HG03175 (cell line): ENCODE measurements at regions not wholly inside any gene's neighbourhood (a gene's known extent, or its start where the extent isn't known, plus 50 kb on each side); places are given as distances from the start of the nearest gene placed in this dataset.
A peak's percentile ranks its signal among the peaks of the same experiment; 100 is the strongest.
"Not testable (repeated sequence)": the region's sequence is repeated elsewhere in the genome, so short reads cannot be mapped to it uniquely, and the experiment has no call there.

Experiments used
- ATAC-seq: cut with Tn5 transposase; IDR thresholded peaks from one replicate; pipeline ENCODE4 v1.9.1; 2021; ENCODE audit warnings: mild to moderate bottlenecking, moderate library complexity; ENCODE audit not compliant: unreplicated experiment

DNA sequence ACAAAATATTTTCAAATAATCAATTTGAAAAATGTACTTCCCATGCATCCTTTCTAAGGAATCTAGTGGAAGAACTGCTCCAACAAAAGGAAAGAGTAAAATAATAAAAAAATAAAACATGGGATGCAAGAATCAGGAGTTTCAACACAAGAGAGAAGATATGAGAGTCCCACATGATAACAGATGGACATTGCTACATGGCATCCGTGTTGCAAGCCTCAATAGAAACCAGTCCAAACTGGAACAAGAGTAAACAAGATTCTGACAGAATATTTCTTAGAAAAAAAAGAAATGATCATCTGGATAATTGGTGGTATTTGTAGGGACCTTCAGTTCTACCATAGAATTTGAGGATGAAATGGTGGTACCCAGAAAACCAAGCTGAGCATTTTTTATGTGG, 186.8 kb downstream of the FRK start:
- ATAC-seq = no peak

- ATAC-seq = no peak
Measured at GRCh38 chr6:115870464-115870863, 190.2 kb downstream of the FRK start.

- no peak for ATAC-seq
Measured at GRCh38 chr6:115865914-115866313, 194.8 kb downstream of the FRK start.

- no peak for ATAC-seq
Measured at GRCh38 chr6:115863211-115863610, 197.5 kb downstream of the FRK start.

- not testable (repeated sequence) for ATAC-seq
Measured at GRCh38 chr6:115861658-115862057, 199.0 kb downstream of the FRK start.

DNA sequence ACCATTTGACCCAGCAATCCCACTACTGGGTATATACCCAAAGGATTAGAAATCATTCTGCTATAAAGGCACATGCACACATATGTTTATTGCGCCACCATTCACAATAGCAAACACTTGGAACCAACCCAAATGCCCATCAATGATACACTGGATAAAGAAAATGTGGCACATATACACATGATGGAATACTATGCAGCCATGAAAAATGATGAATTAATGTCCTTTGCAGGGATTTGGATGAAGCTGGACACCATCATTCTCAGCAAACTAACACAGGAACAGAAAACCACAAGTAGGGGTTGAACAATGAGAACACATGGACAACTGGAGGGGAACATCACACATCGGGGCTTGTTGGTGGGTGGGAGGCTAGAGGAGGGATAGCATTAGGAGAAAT, 201.1 kb downstream of the FRK start:
- not testable (repeated sequence) for ATAC-seq

DNA sequence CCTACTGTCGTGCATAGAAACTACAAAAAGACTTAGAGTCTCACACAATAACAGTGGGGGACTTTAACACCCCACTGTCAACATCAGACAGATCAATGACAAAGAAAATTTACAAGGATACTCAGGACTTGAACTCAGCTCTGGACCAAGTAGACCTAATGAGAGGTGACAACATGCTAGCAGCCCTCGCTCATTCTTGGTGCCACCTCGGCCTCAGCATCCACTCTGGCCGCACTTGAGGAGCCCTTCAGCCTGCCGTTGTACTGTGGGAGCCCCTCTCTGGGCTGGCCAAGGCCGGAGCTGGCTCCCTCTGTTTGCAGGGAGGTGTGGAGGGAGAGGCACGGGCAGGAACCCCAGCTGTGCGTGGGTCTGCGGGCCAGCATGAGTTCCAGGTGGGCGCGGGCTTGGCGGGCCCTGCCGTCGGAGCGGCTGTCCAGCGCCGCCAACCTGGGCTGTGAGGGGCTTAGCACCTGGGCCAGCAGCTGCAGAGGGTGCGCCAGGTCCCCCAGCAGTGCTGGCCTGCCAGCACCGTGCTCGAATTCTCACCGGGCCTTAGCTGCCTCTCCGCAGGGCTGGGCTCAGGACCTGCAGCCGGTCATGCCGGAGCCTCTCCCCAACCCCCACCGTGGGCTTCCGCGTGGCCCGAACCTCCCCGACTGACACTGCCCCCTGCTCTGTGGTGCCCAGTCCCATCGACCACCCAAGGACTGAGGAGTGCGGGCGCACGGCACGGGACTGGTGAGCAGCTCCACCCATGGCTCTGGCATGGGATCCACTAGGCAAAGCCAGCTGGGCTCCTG, 205.6 kb downstream of the FRK start:
- ATAC-seq = no peak

DNA sequence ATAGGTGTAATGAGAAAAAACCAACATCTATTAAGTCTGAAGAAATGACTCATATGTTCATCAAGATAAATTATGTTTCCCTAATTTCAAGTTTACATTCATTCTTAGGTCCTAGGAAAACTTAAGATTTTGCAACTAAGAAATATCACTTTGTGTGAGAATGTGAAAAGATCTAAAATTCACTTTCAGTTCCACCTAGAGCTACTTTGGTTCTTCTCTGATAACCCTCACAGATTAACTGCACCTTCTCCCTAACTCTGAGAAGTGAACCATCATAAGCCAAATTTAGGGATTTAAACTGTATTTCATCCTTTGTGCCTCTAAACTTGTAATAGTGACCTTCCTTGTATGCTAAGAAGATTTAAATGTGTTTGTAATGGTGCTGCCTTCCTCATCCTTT, 213.0 kb downstream of the FRK start:
- ATAC-seq = no peak

GRCh38 chr6:115843945-115844344, 216.7 kb downstream of the FRK start:
- no peak for ATAC-seq

DNA sequence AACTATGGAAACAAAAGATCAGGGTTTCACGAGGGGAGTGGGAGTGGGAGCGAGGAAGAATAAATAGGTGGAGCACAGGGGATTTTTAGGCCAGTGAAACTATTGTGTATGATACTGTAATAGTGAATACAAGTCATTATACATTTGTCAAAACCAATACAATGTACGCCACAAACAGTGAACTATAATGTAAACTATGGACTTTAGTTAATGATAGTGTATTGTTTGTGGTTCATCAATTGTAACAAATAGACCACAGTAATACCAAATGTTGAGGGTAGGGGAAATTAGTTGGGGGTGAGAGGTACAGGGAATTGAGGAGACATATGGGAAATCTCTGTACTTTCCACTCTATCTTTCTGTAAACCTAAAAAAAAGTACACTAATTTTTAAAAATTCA, 218.4 kb downstream of the FRK start:
- ATAC-seq = no peak

DNA sequence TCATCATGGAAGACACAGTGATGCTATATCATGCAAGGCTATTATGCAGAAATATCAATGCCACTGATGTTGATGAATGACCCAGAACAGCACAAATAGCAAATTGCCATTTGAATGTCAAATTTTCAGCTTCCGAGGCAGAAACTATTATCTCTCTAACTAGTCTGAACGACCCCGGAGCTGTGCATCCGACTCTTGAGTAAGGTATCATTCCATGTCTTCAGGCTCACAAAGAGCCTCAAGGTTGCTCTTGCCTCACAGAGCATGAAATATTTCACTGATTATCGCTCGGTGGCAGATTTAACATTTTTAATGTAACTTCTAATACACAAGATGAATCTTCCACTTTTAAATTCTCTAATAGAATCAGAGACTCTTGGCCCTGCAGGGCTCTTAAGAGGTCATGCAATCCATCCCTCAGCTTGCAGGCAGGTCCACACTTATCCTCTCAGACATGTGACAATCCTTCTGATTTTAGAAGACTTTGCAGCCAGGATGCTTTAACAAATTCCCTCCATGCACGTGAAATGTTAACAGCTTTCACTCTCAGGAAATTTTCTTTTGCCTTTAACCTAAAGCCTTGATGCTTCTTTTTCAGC, 221.0 kb downstream of the FRK start:
- ATAC-seq = no peak

- ATAC-seq = peak; percentile 98
Measured at GRCh38 chr6:115838763-115839401, 221.8 kb downstream of the FRK start.

- ATAC-seq = no peak
Measured at GRCh38 chr6:115838216-115838615, 222.5 kb downstream of the FRK start.

DNA sequence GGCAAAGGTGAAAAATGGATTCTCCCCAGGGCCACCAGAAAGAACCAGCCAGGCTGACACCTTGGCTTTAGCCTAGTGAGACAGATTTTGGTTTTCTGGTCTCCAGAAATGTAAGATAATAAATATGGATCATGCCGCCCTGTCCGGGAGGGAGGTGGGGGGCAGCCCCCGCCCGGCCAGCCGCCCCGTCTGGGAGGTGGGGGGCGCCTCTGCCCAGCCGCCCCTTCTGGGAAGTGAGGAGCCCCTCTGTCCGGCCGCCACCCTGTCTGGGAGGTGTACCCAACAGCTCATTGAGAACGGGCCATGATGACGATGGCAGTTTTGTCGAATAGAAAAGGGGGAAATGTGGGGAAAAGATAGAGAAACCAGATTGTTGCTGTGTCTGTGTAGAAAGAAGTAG, 224.3 kb downstream of the FRK start:
- ATAC-seq = not testable (repeated sequence)

DNA sequence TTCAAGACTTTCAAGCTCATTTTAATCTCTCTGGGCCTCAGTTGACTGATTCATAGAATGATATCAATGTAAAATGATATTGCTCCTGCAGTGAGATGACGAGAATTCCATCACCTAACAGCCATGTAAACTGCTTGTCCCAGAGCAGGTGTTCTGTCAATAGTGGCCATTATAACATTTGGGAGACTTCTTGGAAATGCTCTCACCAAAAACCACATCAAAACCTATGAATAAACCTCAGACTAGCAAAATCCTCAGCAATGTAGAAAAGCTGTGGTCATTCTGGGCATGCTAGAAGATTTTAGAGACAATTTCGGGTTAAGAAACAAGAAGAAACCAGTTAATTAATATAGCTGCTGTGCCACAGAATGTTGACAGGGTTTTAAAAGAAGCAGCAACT, 225.4 kb downstream of the FRK start:
- ATAC-seq = no peak

GRCh38 chr6:115834542-115834941, 226.1 kb downstream of the FRK start:
- not testable (repeated sequence) for ATAC-seq

DNA sequence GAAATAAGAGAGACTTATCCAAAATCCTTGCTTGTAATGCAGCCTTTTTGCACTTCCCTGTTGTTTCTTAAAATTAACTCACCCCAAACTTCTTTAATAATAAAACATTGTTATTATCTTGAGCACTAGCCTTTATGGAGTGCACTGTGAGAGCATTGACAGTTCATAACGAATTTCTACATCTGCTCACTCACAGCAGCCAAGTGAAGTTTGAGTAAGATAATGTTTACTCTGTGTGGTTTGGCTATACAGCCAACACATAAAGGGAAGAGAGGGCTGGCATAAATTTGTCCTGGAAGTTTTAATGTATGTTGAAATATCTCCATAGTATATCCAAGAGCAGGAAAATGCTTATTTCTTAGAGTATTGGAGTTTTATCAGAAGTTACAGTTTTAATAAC, 227.9 kb downstream of the FRK start:
- no peak for ATAC-seq

DNA sequence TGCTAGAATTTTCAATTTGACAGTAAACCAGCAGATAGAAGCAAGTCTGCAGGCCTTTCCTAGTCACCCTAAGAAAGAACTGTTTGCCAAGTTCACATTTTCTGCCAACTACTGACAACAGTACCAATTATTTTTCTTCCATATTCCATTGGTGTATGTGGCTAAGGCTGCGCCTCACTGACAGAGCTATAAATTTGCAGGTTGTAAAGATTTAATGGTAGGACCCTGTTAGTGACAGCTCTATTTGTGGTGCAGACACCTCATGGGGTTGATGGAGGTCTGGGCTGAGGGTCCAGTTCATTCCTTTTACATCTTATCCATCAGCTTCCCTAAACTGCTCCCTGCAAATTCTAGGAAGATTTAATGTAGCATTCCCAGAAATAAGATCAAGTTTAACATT, 228.5 kb downstream of the FRK start:
- no peak for ATAC-seq

DNA sequence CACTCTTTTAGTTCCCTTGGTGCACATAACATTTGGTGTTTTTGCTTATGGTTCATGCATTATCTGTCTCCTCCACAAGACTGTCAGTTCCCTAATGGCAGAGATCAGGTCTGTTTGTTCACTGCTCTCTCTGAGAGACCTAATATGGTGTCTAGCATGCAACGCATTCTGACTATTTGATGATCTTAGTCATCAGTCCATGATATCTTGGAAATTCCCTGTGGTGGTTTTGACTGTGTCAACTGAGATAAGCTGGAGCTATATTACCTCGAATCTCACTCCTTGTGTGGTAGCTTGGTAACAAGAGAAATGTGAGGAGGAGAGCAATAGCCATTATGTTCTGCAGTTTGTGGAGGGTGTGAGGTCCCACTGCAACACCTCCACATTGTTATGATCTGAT, 229.8 kb downstream of the FRK start:
- ATAC-seq = no peak

DNA sequence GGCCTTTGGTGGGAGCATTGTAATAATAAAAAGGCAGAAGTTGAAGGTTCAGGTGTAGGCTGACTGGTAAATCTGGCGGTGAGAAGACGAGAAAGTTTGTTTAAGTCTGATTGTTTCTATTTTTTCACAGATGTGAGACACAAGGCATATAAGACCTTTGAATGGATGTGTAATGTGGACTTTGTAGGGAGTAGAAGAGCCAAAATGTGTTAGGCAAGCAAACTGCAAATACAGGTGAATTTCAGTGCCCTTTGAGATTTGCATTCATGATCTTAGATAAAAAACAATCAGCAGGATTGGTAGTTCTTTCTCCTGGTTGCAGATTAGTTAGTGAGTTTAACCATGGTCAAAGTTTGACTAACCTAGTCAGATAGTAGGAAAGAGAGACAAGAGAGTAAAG, 238.9 kb downstream of the FRK start:
- ATAC-seq = no peak

- ATAC-seq = no peak
Measured at GRCh38 chr6:115819506-115819905, 241.2 kb downstream of the FRK start.

GRCh38 chr6:115817161-115817560, 243.5 kb downstream of the FRK start:
- no peak for ATAC-seq
